Peyer's patch (tissue), 4 donors: ENCODE measurements at regions not wholly inside any gene's neighbourhood (a gene's known extent, or its start where the extent isn't known, plus 50 kb on each side); places are given as distances from the start of the nearest gene placed in this dataset.

Experiments used
- POLR2A ChIP-seq, 2 donors: fragments of 450-650 bp; IDR thresholded peaks; one replicate each; pipeline ENCODE4 v1.5.1; 2017; ENCODE audit warnings: antibody characterized with exemption in 2 of 2, mild to moderate bottlenecking in 2 of 2, moderate library complexity in 2 of 2
- TF ChIP-seq, protein P1 (sequence below), 6 experiments: fragments of 450-650 bp in 4 of 6; fragments of 200-600 bp in 2 of 6; sonication (generic) in 1 of 6; IDR thresholded peaks; one replicate each; pipeline ENCODE4 v1.5.1; 2017 to 2019; ENCODE audit warnings: antibody characterized with exemption in 6 of 6, mild to moderate bottlenecking in 3 of 6, moderate library complexity in 1 of 6

GRCh38 chr12:124692443-124692842 is 125.0 kb upstream of the NCOR2 start:
- TF ChIP-seq, protein P1, sequence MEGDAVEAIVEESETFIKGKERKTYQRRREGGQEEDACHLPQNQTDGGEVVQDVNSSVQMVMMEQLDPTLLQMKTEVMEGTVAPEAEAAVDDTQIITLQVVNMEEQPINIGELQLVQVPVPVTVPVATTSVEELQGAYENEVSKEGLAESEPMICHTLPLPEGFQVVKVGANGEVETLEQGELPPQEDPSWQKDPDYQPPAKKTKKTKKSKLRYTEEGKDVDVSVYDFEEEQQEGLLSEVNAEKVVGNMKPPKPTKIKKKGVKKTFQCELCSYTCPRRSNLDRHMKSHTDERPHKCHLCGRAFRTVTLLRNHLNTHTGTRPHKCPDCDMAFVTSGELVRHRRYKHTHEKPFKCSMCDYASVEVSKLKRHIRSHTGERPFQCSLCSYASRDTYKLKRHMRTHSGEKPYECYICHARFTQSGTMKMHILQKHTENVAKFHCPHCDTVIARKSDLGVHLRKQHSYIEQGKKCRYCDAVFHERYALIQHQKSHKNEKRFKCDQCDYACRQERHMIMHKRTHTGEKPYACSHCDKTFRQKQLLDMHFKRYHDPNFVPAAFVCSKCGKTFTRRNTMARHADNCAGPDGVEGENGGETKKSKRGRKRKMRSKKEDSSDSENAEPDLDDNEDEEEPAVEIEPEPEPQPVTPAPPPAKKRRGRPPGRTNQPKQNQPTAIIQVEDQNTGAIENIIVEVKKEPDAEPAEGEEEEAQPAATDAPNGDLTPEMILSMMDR (IDR thresholded peaks at IDR 0.05), result no peak
- no peak for TF ChIP-seq POLR2A (IDR thresholded peaks at IDR 0.05)
